GM18907 (cell line): ENCODE measurements at regions not wholly inside any gene's neighbourhood (a gene's known extent, or its start where the extent isn't known, plus 50 kb on each side); places are given as distances from the start of the nearest gene placed in this dataset.

Experiments
- ATAC-seq: cut with Tn5 transposase; IDR thresholded peaks from one replicate; pipeline ENCODE4 v1.9.1; 2021; ENCODE audit warnings: mild to moderate bottlenecking, moderate library complexity; ENCODE audit not compliant: unreplicated experiment

GRCh38 chr3:18837137-18837755 is 311.1 kb upstream of the KCNH8 start:
- no peak for ATAC-seq

- no peak for ATAC-seq
Measured at GRCh38 chr3:18835021-18835420, 313.3 kb upstream of the KCNH8 start.

- no peak for ATAC-seq
Measured at GRCh38 chr3:18830087-18830486, 318.2 kb upstream of the KCNH8 start.

- no peak for ATAC-seq
Measured at GRCh38 chr3:18828637-18829036, 319.7 kb upstream of the KCNH8 start.

GRCh38 chr3:18827664-18828063 is 320.6 kb upstream of the KCNH8 start:
- ATAC-seq: no peak

- ATAC-seq: no peak
Measured at GRCh38 chr3:18825665-18826064, 322.6 kb upstream of the KCNH8 start.

GRCh38 chr3:18813300-18813699 is 335.0 kb upstream of the KCNH8 start:
- no peak for ATAC-seq

GRCh38 chr3:18812316-18812715 is 336.0 kb upstream of the KCNH8 start:
- ATAC-seq: no peak

- no peak for ATAC-seq
Measured at GRCh38 chr3:18810306-18810661, 338.0 kb upstream of the KCNH8 start.

GRCh38 chr3:18809640-18810305 is 338.5 kb upstream of the KCNH8 start:
- no peak for ATAC-seq

- no peak for ATAC-seq
Measured at GRCh38 chr3:18808429-18808828, 339.9 kb upstream of the KCNH8 start.

- ATAC-seq: no peak
Measured at GRCh38 chr3:18807593-18807992, 340.7 kb upstream of the KCNH8 start.

- no peak for ATAC-seq
Measured at GRCh38 chr3:18806633-18807032, 341.7 kb upstream of the KCNH8 start.

GRCh38 chr3:18797378-18797777 is 350.9 kb upstream of the KCNH8 start:
- no peak for ATAC-seq

- no peak for ATAC-seq
Measured at GRCh38 chr3:18795078-18795477, 353.2 kb upstream of the KCNH8 start.

GRCh38 chr3:18791752-18792151 is 356.6 kb upstream of the KCNH8 start:
- no peak for ATAC-seq

GRCh38 chr3:18791182-18791581 is 357.1 kb upstream of the KCNH8 start:
- ATAC-seq: no peak

GRCh38 chr3:18790384-18790783 is 357.9 kb upstream of the KCNH8 start:
- no peak for ATAC-seq

GRCh38 chr3:18789734-18790133 is 358.6 kb upstream of the KCNH8 start:
- ATAC-seq: no peak

GRCh38 chr3:18787441-18787840 is 360.9 kb upstream of the KCNH8 start:
- ATAC-seq: no peak

GRCh38 chr3:18786650-18787323 is 361.5 kb upstream of the KCNH8 start:
- no peak for ATAC-seq

- ATAC-seq: no peak
Measured at GRCh38 chr3:18782191-18782590, 357.1 kb upstream of the SATB1 start.
